Tibial nerve (tissue), 4 donors: ENCODE measurements at regions not wholly inside any gene's neighbourhood (a gene's known extent, or its start where the extent isn't known, plus 50 kb on each side); places are given as distances from the start of the nearest gene placed in this dataset.

ENCODE experiments used
- DNase-seq, 2 donors: peaks; one replicate each; pipeline ENCODE4 v3.0.0-alpha.2; 2019; ENCODE audit warnings: low spot score in 2 of 2
- H3K27ac ChIP-seq, 4 donors: fragments of 200-600 bp; sonication (generic) in 3 of 4; one replicate each; pipeline ENCODE4 v1.5.1; 2017 to 2019; ENCODE audit warnings: mild to moderate bottlenecking in 1 of 4
- H3K27me3 ChIP-seq, 2 donors: fragments of 200-600 bp; sonication (generic) in 1 of 2; one replicate each; pipeline versions ENCODE4 v1.5.1 to v1.6.0; 2017 to 2019
- H3K36me3 ChIP-seq, 3 donors: fragments of 200-600 bp; sonication (generic); one replicate each; pipeline ENCODE4 v1.5.1; 2018 to 2019
- H3K4me1 ChIP-seq, 4 donors: fragments of 200-600 bp; sonication (generic) in 3 of 4; one replicate each; pipeline ENCODE4 v1.5.1; 2017 to 2019
- H3K4me3 ChIP-seq, 4 donors: fragments of 200-600 bp; sonication (generic) in 3 of 4; one replicate each; pipeline ENCODE4 v1.5.1; 2017 to 2019; ENCODE audit warnings: mild to moderate bottlenecking in 1 of 4, moderate library complexity in 1 of 4
- H3K9me3 ChIP-seq, 4 donors: fragments of 200-600 bp; sonication (generic) in 3 of 4; one replicate each; pipeline ENCODE4 v1.5.1; 2017 to 2019
- CTCF ChIP-seq, 5 experiments: fragments of 200-600 bp in 3 of 5; fragments of 450-650 bp in 2 of 5; sonication (generic) in 3 of 5; IDR thresholded peaks; one replicate each; pipeline ENCODE4 v1.5.1; 2016 to 2019; ENCODE audit warnings: antibody characterized with exemption in 5 of 5, mild to moderate bottlenecking in 3 of 5, moderate library complexity in 2 of 5
- EP300 ChIP-seq, 2 donors: sonication (generic); formaldehyde crosslinking; IDR thresholded peaks; one replicate each; pipeline ENCODE4 v1.6.1; 2017; ENCODE audit warnings: antibody characterized with exemption in 2 of 2, mild to moderate bottlenecking in 1 of 2
- POLR2A ChIP-seq, 2 donors: fragments of 450-650 bp; IDR thresholded peaks; one replicate each; pipeline ENCODE4 v1.6.1; 2017; ENCODE audit warnings: antibody characterized with exemption in 2 of 2, mild to moderate bottlenecking in 2 of 2, moderate library complexity in 2 of 2
- WGBS, 2 donors: methylation state at CpG; one replicate each; pipeline ENCODE4 v1.1.5; 2018; 5-methylcytosine and 5-hydroxymethylcytosine counted together

GRCh38 chr21:24681456-24681855 is 925.8 kb downstream of the MRPL39 start:
- TF ChIP-seq EP300 (IDR thresholded peaks at IDR 0.05) (no peak), POLR2A (IDR thresholded peaks at IDR 0.05) (no peak), CTCF (IDR thresholded peaks at IDR 0.05) (no peak)
- H3K27ac ChIP-seq: no peak overlapping the region
- H3K4me3 ChIP-seq: no peak overlapping the region
- no peaks in the 10 kb centered on the region for H3K4me1 ChIP-seq
- no peaks in the 10 kb centered on the region for H3K9me3 ChIP-seq
- WGBS, 2 donors: 41 to 58% methylated on average over 2 of the region's 2 CpGs
- DNase-seq: no peak
- no peaks in the 10 kb centered on the region for H3K27me3 ChIP-seq
- H3K36me3 ChIP-seq: no peaks in the 10 kb centered on the region

GRCh38 chr21:24671901-24672300 is 935.4 kb downstream of the MRPL39 start:
- Histone ChIP-seq H3K27ac (no peak overlapping the region), H3K36me3 (no peaks in the 10 kb centered on the region), H3K4me3 (no peak overlapping the region), H3K9me3 (no peaks in the 10 kb centered on the region), H3K4me1 (no peaks in the 10 kb centered on the region), H3K27me3 (no peaks in the 10 kb centered on the region)
- DNase-seq: no peak
- TF ChIP-seq CTCF (IDR thresholded peaks at IDR 0.05): no peak
- TF ChIP-seq POLR2A (IDR thresholded peaks at IDR 0.05): no peak
- no peak for TF ChIP-seq EP300 (IDR thresholded peaks at IDR 0.05)
- WGBS, 2 donors: 28 to 65% methylated on average over 1 of the region's 1 CpG

- TF ChIP-seq CTCF (IDR thresholded peaks at IDR 0.05): no peak
- H3K27me3 ChIP-seq: no peaks in the 10 kb centered on the region
- no peak overlapping the region for H3K27ac ChIP-seq
- H3K36me3 ChIP-seq: no peaks in the 10 kb centered on the region
- no peak overlapping the region for H3K4me3 ChIP-seq
- no peaks in the 10 kb centered on the region for H3K9me3 ChIP-seq
- DNase-seq: no peak
- no peaks in the 10 kb centered on the region for H3K4me1 ChIP-seq
Observed at GRCh38 chr21:24658926-24659325, 948.4 kb downstream of the MRPL39 start.

- no peak overlapping the region for H3K4me3 ChIP-seq
- DNase-seq: no peak
- 76 to 93% methylated on average over 1 of the region's 1 CpG for WGBS, 2 donors
- H3K36me3 ChIP-seq: no peaks in the 10 kb centered on the region
- no peaks in the 10 kb centered on the region for H3K4me1 ChIP-seq
- no peak overlapping the region for H3K27ac ChIP-seq
- H3K27me3 ChIP-seq: no peaks in the 10 kb centered on the region
- no peak for TF ChIP-seq POLR2A (IDR thresholded peaks at IDR 0.05)
- H3K9me3 ChIP-seq: no peaks in the 10 kb centered on the region
Observed at GRCh38 chr21:24658026-24658425, 949.3 kb downstream of the MRPL39 start.

- Histone ChIP-seq H3K4me3 (no peak overlapping the region), H3K27ac (no peak overlapping the region), H3K36me3 (no peaks in the 10 kb centered on the region), H3K27me3 (no peaks in the 10 kb centered on the region), H3K9me3 (no peaks in the 10 kb centered on the region), H3K4me1 (no peaks in the 10 kb centered on the region)
- no peak for DNase-seq
- TF ChIP-seq POLR2A (IDR thresholded peaks at IDR 0.05): no peak
- WGBS, 2 donors: 0 to 6% methylated on average over 1 of the region's 1 CpG
Observed at GRCh38 chr21:24649691-24650090, 957.6 kb downstream of the MRPL39 start.

- DNase-seq: no peak
- no peak for TF ChIP-seq POLR2A (IDR thresholded peaks at IDR 0.05)
- TF ChIP-seq EP300 (IDR thresholded peaks at IDR 0.05): no peak
- no peak for TF ChIP-seq CTCF (IDR thresholded peaks at IDR 0.05)
- Histone ChIP-seq H3K27me3 (no peaks in the 10 kb centered on the region), H3K27ac (no peak overlapping the region), H3K9me3 (no peaks in the 10 kb centered on the region), H3K36me3 (no peaks in the 10 kb centered on the region), H3K4me3 (no peak overlapping the region), H3K4me1 (no peaks in the 10 kb centered on the region)
- WGBS, 2 donors: 48% methylated on average over 4 of the region's 4 CpGs
Observed at GRCh38 chr21:24636696-24637095, 970.6 kb downstream of the MRPL39 start.
